ENCODE measurements at regions not wholly inside any gene's neighbourhood (a gene's known extent, or its start where the extent isn't known, plus 50 kb on each side); places are given as distances from the start of the nearest gene placed in this dataset.

DNA sequence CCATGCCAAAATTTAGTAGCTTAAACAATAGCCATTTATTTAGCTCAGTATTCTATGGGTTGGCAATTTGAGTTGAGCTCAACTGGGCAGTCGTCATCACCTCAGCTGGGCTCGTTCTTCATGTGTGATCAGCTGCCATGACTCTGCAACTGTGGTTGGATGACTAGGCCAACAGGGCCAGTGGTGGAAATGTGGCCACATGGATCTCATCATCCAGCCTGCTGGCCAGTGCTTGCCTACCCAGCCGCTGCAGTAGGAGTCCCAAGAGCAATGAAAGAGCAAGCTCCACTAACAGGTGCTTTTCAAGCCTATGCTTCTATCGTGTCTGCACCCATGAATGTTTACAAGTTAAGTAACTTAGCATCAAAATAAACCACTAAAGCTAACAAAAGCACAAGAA is 158.0 kb downstream of the ATPSCKMT start (continued):
- no peak for TF ChIP-seq ZNF512B (CRISPR knock-in tag; IDR thresholded peaks at IDR 0.05; ENCODE audit: borderline replicate concordance)
- no peak for TF ChIP-seq KDM3A (CRISPR knock-in tag; IDR thresholded peaks at IDR 0.05; ENCODE audit: low read depth)
- TF ChIP-seq ONECUT2 (CRISPR knock-in tag; IDR thresholded peaks at IDR 0.05), result no peak
- TF ChIP-seq, protein P1, sequence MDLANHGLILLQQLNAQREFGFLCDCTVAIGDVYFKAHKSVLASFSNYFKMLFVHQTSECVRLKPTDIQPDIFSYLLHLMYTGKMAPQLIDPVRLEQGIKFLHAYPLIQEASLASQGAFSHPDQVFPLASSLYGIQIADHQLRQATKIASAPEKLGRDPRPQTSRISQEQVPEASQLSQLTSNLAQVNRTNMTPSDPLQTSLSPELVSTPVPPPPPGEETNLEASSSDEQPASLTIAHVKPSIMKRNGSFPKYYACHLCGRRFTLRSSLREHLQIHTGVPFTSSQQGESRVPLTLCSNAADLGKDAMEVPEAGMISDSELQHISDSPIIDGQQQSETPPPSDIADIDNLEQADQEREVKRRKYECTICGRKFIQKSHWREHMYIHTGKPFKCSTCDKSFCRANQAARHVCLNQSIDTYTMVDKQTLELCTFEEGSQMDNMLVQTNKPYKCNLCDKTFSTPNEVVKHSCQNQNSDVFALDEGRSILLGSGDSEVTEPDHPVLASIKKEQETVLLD (CRISPR knock-in tag; IDR thresholded peaks at IDR 0.05; ENCODE audit: low read depth), result no peak
- no peak for TF ChIP-seq ZNF34 (CRISPR knock-in tag; IDR thresholded peaks at IDR 0.05; ENCODE audit: borderline replicate concordance)
- no peak for TF ChIP-seq SAP130 (CRISPR knock-in tag; IDR thresholded peaks at IDR 0.05; ENCODE audit: low read depth)
- no peak for TF ChIP-seq BRF2 (CRISPR knock-in tag; IDR thresholded peaks at IDR 0.05)
- TF ChIP-seq, protein P2, sequence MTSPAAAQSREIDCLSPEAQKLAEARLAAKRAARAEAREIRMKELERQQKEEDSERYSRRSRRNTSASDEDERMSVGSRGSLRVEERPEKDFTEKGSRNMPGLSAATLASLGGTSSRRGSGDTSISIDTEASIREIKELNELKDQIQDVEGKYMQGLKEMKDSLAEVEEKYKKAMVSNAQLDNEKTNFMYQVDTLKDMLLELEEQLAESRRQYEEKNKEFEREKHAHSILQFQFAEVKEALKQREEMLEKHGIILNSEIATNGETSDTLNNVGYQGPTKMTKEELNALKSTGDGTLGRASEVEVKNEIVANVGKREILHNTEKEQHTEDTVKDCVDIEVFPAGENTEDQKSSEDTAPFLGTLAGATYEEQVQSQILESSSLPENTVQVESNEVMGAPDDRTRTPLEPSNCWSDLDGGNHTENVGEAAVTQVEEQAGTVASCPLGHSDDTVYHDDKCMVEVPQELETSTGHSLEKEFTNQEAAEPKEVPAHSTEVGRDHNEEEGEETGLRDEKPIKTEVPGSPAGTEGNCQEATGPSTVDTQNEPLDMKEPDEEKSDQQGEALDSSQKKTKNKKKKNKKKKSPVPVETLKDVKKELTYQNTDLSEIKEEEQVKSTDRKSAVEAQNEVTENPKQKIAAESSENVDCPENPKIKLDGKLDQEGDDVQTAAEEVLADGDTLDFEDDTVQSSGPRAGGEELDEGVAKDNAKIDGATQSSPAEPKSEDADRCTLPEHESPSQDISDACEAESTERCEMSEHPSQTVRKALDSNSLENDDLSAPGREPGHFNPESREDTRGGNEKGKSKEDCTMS (CRISPR knock-in tag; conservative IDR thresholded peaks at IDR 0.05), result no peak
- TF ChIP-seq, protein P3, sequence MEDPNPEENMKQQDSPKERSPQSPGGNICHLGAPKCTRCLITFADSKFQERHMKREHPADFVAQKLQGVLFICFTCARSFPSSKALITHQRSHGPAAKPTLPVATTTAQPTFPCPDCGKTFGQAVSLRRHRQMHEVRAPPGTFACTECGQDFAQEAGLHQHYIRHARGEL (CRISPR knock-in tag; IDR thresholded peaks at IDR 0.05), result no peak
- TF ChIP-seq PATZ1 (CRISPR knock-in tag; IDR thresholded peaks at IDR 0.05), result no peak
- TF ChIP-seq IKZF5 (CRISPR knock-in tag; IDR thresholded peaks at IDR 0.05), result no peak
- TF ChIP-seq ZNF256 (CRISPR knock-in tag; conservative IDR thresholded peaks at IDR 0.05), result no peak
- no peak for TF ChIP-seq ZNF230 (CRISPR knock-in tag; IDR thresholded peaks at IDR 0.05)
- no peak for TF ChIP-seq MAF1 (CRISPR knock-in tag; IDR thresholded peaks at IDR 0.05; ENCODE audit: borderline replicate concordance)
- TF ChIP-seq GMEB2 (CRISPR knock-in tag; IDR thresholded peaks at IDR 0.05; ENCODE audit: low read depth), result no peak
- no peak for TF ChIP-seq HOXA3 (CRISPR knock-in tag; IDR thresholded peaks at IDR 0.05)
